ENCODE measurements at regions not wholly inside any gene's neighbourhood (a gene's known extent, or its start where the extent isn't known, plus 50 kb on each side); places are given as distances from the start of the nearest gene placed in this dataset.

GRCh38 chr3:3664935-3665334 is 134.3 kb upstream of the LRRN1 start:
- Histone ChIP-seq H3K27me3 (ENCODE audit: control insufficient read depth in 3 of 3, insufficient read depth in 3 of 3, low read length in 2 of 3) (no peaks in the 10 kb centered on the region), H3K9ac (ENCODE audit: insufficient read depth in 1 of 2, low read length in 2 of 2) (no peak overlapping the region), H3K36me3 (ENCODE audit: control insufficient read depth in 4 of 4, insufficient read depth in 4 of 4, low read length in 4 of 4) (no peaks in the 10 kb centered on the region), H3K4me3 (no peak overlapping the region), H3K27ac (ENCODE audit: low read depth in 1 of 2, low read length in 1 of 2) (no peak overlapping the region), H3K9me3 (ENCODE audit: control insufficient read depth in 4 of 4, insufficient read depth in 3 of 4, low read length in 3 of 4) (peaks cover 0 to 4% (median 0%) of the 10 kb centered on the region in 4 donors), H3K4me1 (ENCODE audit: control insufficient read depth in 5 of 5, insufficient read depth in 5 of 5, low read length in 5 of 5) (peaks cover 0 to 2% (median 0%) of the 10 kb centered on the region in 5 donors)
- no peak for TF ChIP-seq CTCF (IDR thresholded peaks at IDR 0.05; ENCODE audit: control extremely low read depth, extremely low read depth)
- ATAC-seq (ENCODE audit: insufficient read depth, low FRiP score) (no peak), DNase-seq (no peak)
- WGBS, 2 donors: 82 to 84% methylated on average over 5 of the region's 5 CpGs

- no peak for TF ChIP-seq CTCF (IDR thresholded peaks at IDR 0.05; ENCODE audit: control extremely low read depth, extremely low read depth)
- Histone ChIP-seq H3K27me3 (ENCODE audit: control insufficient read depth in 3 of 3, insufficient read depth in 3 of 3, low read length in 2 of 3) (no peaks in the 10 kb centered on the region), H3K4me1 (ENCODE audit: control insufficient read depth in 5 of 5, insufficient read depth in 5 of 5, low read length in 5 of 5) (peaks cover 0 to 2% (median 0%) of the 10 kb centered on the region in 5 donors), H3K4me3 (no peak overlapping the region), H3K9me3 (ENCODE audit: control insufficient read depth in 4 of 4, insufficient read depth in 3 of 4, low read length in 3 of 4) (peaks cover 0 to 3% (median 0%) of the 10 kb centered on the region in 4 donors), H3K36me3 (ENCODE audit: control insufficient read depth in 4 of 4, insufficient read depth in 4 of 4, low read length in 4 of 4) (no peaks in the 10 kb centered on the region), H3K9ac (ENCODE audit: insufficient read depth in 1 of 2, low read length in 2 of 2) (no peak overlapping the region), H3K27ac (ENCODE audit: low read depth in 1 of 2, low read length in 1 of 2) (no peak overlapping the region)
- DNase-seq (no peak), ATAC-seq (ENCODE audit: insufficient read depth, low FRiP score) (no peak)
- 80 to 86% methylated on average over 4 of the region's 4 CpGs for WGBS, 2 donors
Measured at GRCh38 chr3:3662610-3663009, 136.6 kb upstream of the LRRN1 start.

- Histone ChIP-seq H3K9me3 (ENCODE audit: control insufficient read depth in 4 of 4, insufficient read depth in 3 of 4, low read length in 3 of 4) (no peaks in the 10 kb centered on the region), H3K27ac (ENCODE audit: low read depth in 1 of 2, low read length in 1 of 2) (no peak overlapping the region), H3K36me3 (ENCODE audit: control insufficient read depth in 4 of 4, insufficient read depth in 4 of 4, low read length in 4 of 4) (no peaks in the 10 kb centered on the region), H3K9ac (ENCODE audit: insufficient read depth in 1 of 2, low read length in 2 of 2) (no peak overlapping the region), H3K4me3 (no peak overlapping the region), H3K27me3 (ENCODE audit: control insufficient read depth in 3 of 3, insufficient read depth in 3 of 3, low read length in 2 of 3) (no peaks in the 10 kb centered on the region), H3K4me1 (ENCODE audit: control insufficient read depth in 5 of 5, insufficient read depth in 5 of 5, low read length in 5 of 5) (no peaks in the 10 kb centered on the region)
- no peak for ATAC-seq (ENCODE audit: insufficient read depth, low FRiP score)
- 89 to 90% methylated on average over 2 of the region's 2 CpGs for WGBS, 2 donors
- no peak for TF ChIP-seq CTCF (IDR thresholded peaks at IDR 0.05; ENCODE audit: control extremely low read depth, extremely low read depth)
- DNase-seq: no peak
Measured at GRCh38 chr3:3654916-3655315, 144.3 kb upstream of the LRRN1 start.

- Histone ChIP-seq H3K27me3 (ENCODE audit: control insufficient read depth in 3 of 3, insufficient read depth in 3 of 3, low read length in 2 of 3) (no peaks in the 10 kb centered on the region), H3K27ac (ENCODE audit: low read depth in 1 of 2, low read length in 1 of 2) (no peak overlapping the region), H3K36me3 (ENCODE audit: control insufficient read depth in 4 of 4, insufficient read depth in 4 of 4, low read length in 4 of 4) (no peaks in the 10 kb centered on the region), H3K4me3 (no peak overlapping the region), H3K9me3 (ENCODE audit: control insufficient read depth in 4 of 4, insufficient read depth in 3 of 4, low read length in 3 of 4) (no peaks in the 10 kb centered on the region), H3K4me1 (ENCODE audit: control insufficient read depth in 5 of 5, insufficient read depth in 5 of 5, low read length in 5 of 5) (no peaks in the 10 kb centered on the region), H3K9ac (ENCODE audit: insufficient read depth in 1 of 2, low read length in 2 of 2) (no peak overlapping the region)
- ATAC-seq (ENCODE audit: insufficient read depth, low FRiP score) (no peak), DNase-seq (no peak)
- WGBS, 2 donors: 92 to 93% methylated on average over 5 of the region's 5 CpGs
- TF ChIP-seq CTCF (IDR thresholded peaks at IDR 0.05; ENCODE audit: control extremely low read depth, extremely low read depth): no peak
Measured at GRCh38 chr3:3648988-3649679, 150.1 kb upstream of the LRRN1 start.

All from lung (tissue), 11 donors.